OCI-LY1 (cell line): ENCODE measurements at regions not wholly inside any gene's neighbourhood (a gene's known extent, or its start where the extent isn't known, plus 50 kb on each side); places are given as distances from the start of the nearest gene placed in this dataset.

ENCODE experiments used
- H2AFZ ChIP-seq: fragments of 200-600 bp; sonication (generic), shearing (Covaris generic); 2 replicates; pipeline ENCODE4 v1.6.0; 2014; ENCODE audit warnings: antibody characterized with exemption, mild to moderate bottlenecking, low read length
- H3F3A ChIP-seq: fragments of 200-600 bp; sonication (generic), shearing (Covaris generic); 2 replicates; pipeline ENCODE4 v1.6.0; 2014; ENCODE audit warnings: mild to moderate bottlenecking, antibody characterized with exemption, low read length, moderate library complexity; ENCODE audit not compliant: insufficient read depth
- H3K27ac ChIP-seq: fragments of 200-600 bp; sonication (generic); 2 replicates; pipeline ENCODE4 v1.5.1; 2014; ENCODE audit warnings: low read length, mixed run types, mild to moderate bottlenecking, low read depth; ENCODE audit not compliant: poor library complexity, severe bottlenecking
- H3K27me3 ChIP-seq: fragments of 200-600 bp; sonication (generic); 2 replicates; pipeline ENCODE4 v1.6.0; 2014; ENCODE audit warnings: antibody characterized with exemption, mild to moderate bottlenecking, low read length, moderate library complexity; ENCODE audit not compliant: insufficient read depth
- H3K36me3 ChIP-seq: fragments of 200-600 bp; sonication (generic); 2 replicates; pipeline ENCODE4 v1.6.1; 2014; ENCODE audit warnings: mild to moderate bottlenecking, antibody characterized with exemption, low read length, moderate library complexity, mixed read lengths; ENCODE audit not compliant: insufficient read depth
- H3K4me1 ChIP-seq: fragments of 200-600 bp; sonication (generic); 2 replicates; pipeline ENCODE4 v1.5.1; 2014; ENCODE audit warnings: mild to moderate bottlenecking, low read length, moderate library complexity; ENCODE audit not compliant: insufficient read depth, severe bottlenecking
- H3K4me2 ChIP-seq: fragments of 200-600 bp; sonication (generic), shearing (Covaris generic); 2 replicates; pipeline ENCODE4 v1.6.1; 2014; ENCODE audit warnings: low read length
- H3K4me3 ChIP-seq: fragments of 200-600 bp; sonication (generic); 2 replicates; pipeline ENCODE4 v1.5.1; 2014; ENCODE audit warnings: low read length, low read depth, mild to moderate bottlenecking, mixed read lengths; ENCODE audit not compliant: poor library complexity, severe bottlenecking
- H3K79me2 ChIP-seq: fragments of 200-600 bp; shearing (Covaris generic); 2 replicates; pipeline ENCODE4 v1.6.1; 2016; ENCODE audit warnings: mixed run types, low read length, mixed read lengths; ENCODE audit not compliant: insufficient read depth
- H3K9ac ChIP-seq: fragments of 200-600 bp; sonication (generic), shearing (Covaris generic); 2 replicates; pipeline ENCODE4 v1.6.1; 2014; ENCODE audit warnings: mild to moderate bottlenecking, low read length, mixed read lengths
- H3K9me2 ChIP-seq: fragments of 200-600 bp; sonication (generic), shearing (Covaris generic); 2 replicates; pipeline ENCODE4 v1.6.1; 2014; ENCODE audit warnings: low read depth, mild to moderate bottlenecking, low read length, mixed read lengths
- H3K9me3 ChIP-seq: fragments of 200-600 bp; shearing (Covaris generic); 2 replicates; pipeline ENCODE4 v1.6.1; 2014; ENCODE audit warnings: low read length, mixed read lengths
- H4K20me1 ChIP-seq: fragments of 200-600 bp; sonication (generic), shearing (Covaris generic); 2 replicates; pipeline ENCODE4 v1.6.0; 2016; ENCODE audit warnings: mild to moderate bottlenecking, low read length; ENCODE audit not compliant: insufficient read depth
- CTCF ChIP-seq: fragments of 200-600 bp; sonication (generic), shearing (Covaris generic); IDR thresholded peaks from 2 replicates; pipeline ENCODE4 v1.5.1; 2017; ENCODE audit warnings: mild to moderate bottlenecking, antibody characterized with exemption, low read length, moderate library complexity, mixed read lengths
- EZH2 ChIP-seq: fragments of 200-600 bp; sonication (generic), shearing (Covaris generic); IDR thresholded peaks from 2 replicates; pipeline ENCODE4 v1.8.0; 2017; ENCODE audit warnings: borderline replicate concordance, mixed run types, mild to moderate bottlenecking, antibody characterized with exemption, low read length, moderate library complexity, mixed read lengths

DNA sequence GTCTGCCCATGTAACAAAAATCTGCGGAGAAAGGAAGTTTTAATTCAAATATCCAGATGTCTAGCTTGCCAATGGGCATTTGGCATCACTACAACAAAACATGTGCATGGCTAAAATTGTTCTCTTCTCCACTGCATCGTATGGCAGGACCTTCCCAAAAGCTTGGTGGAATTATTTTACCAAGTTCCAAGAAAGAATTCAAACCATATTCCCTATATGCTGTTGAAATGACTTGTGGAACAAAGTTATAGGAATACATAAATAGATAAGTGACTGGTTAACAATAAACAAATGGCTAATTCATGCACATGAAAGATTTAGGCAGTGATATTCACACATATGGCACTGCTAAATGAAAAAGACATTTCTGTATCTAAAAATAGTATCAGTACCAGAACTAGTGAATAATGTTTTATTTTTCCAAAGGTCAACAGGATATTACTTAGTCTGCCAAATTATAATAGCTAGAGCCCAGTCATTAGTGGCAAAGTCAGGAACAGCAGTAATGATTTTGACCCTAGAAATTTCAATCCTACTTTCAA lies 425.4 kb upstream of the VRK2 start:
- Histone ChIP-seq H3K27ac (no peak overlapping the region), H3K9ac (no peak overlapping the region), H3K9me3 (no peaks in the 10 kb centered on the region), H3K4me2 (no peak overlapping the region), H4K20me1 (no peaks in the 10 kb centered on the region), H3K27me3 (no peaks in the 10 kb centered on the region), H3K4me3 (no peak overlapping the region), H3F3A (no peaks in the 10 kb centered on the region), H3K9me2 (no peaks in the 10 kb centered on the region), H3K4me1 (no peaks in the 10 kb centered on the region), H3K79me2 (no peaks in the 10 kb centered on the region), H2AFZ (no peak overlapping the region), H3K36me3 (no peaks in the 10 kb centered on the region)
- TF ChIP-seq CTCF, result no peak
- no peak for TF ChIP-seq EZH2

DNA sequence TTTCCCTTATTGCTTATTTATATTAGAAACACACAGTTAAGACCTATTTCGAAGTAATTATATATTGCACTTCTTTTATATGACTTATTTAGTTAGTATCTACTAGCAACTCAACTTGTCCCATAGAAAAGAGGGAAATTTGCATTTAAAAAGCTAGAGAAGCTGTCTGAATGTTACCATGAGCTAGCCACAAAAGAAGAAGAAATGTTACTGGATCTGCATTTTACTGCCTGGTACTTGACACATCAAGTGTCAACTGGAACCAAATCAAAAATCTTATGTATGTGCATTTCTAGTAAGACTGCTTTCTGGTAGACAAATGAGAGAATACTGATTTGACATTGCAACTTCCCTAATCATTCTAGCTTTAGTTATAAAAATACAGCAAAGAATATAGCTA lies 424.6 kb upstream of the VRK2 start:
- no peaks in the 10 kb centered on the region for H3K9me3 ChIP-seq
- H2AFZ ChIP-seq, result no peak overlapping the region
- H3K4me2 ChIP-seq, result no peak overlapping the region
- no peaks in the 10 kb centered on the region for H3K9me2 ChIP-seq
- no peaks in the 10 kb centered on the region for H4K20me1 ChIP-seq
- TF ChIP-seq CTCF, result no peak
- TF ChIP-seq EZH2, result no peak
- no peaks in the 10 kb centered on the region for H3F3A ChIP-seq
- no peaks in the 10 kb centered on the region for H3K36me3 ChIP-seq
- H3K27me3 ChIP-seq, result no peaks in the 10 kb centered on the region
- no peak overlapping the region for H3K27ac ChIP-seq
- H3K79me2 ChIP-seq, result no peaks in the 10 kb centered on the region
- H3K9ac ChIP-seq, result no peak overlapping the region
- no peaks in the 10 kb centered on the region for H3K4me1 ChIP-seq
- no peak overlapping the region for H3K4me3 ChIP-seq

DNA sequence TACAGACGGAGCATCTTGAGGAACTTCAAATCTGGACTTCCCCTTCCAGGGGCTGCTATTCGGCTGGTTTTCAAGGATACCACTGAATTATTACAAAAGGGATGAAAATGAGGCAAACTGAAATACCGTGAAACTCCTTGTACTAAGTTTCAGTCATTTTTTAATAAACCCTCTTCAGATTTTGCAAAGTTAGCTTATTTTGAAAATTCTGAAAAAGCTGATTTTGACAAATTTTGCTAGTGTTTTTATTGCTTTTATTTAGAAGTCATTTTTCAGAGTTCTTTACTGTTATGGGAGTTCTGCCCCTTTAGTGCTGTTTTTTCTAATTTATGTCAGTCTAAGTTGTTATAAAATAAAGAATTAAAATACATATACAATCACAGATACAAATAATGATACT lies 390.4 kb upstream of the VRK2 start:
- no peaks in the 10 kb centered on the region for H4K20me1 ChIP-seq
- no peak overlapping the region for H3K9ac ChIP-seq
- no peak overlapping the region for H3K4me2 ChIP-seq
- no peak overlapping the region for H3K27ac ChIP-seq
- H3K27me3 ChIP-seq, result no peaks in the 10 kb centered on the region
- H3K9me3 ChIP-seq, result peaks cover 4% of the 10 kb centered on the region
- H3K4me1 ChIP-seq, result no peaks in the 10 kb centered on the region
- no peak overlapping the region for H2AFZ ChIP-seq
- no peaks in the 10 kb centered on the region for H3F3A ChIP-seq
- H3K9me2 ChIP-seq, result no peaks in the 10 kb centered on the region
- no peaks in the 10 kb centered on the region for H3K36me3 ChIP-seq
- no peak overlapping the region for H3K4me3 ChIP-seq
- H3K79me2 ChIP-seq, result no peaks in the 10 kb centered on the region
- no peak for TF ChIP-seq EZH2
- TF ChIP-seq CTCF, result no peak
